ENCODE measurements at regions not wholly inside any gene's neighbourhood (a gene's known extent, or its start where the extent isn't known, plus 50 kb on each side); places are given as distances from the start of the nearest gene placed in this dataset.

DNA sequence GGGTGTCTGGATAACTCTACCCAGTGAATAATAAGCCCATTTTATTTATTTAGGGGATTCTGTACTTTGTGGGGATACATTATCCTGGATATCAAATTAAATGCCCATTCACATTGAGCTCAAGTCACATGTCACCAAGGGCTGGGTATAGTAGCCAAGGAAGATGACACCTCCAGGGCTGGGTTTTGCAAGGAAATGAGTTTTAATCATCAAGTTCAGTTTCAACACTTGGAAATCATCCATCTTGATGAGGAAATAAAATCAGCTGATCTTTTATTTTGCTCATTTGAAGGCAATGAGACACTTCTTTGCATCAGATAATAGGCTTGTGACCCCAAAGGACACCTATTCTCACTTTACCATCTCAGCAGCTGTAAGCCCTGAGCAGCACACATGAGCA lies 80.0 kb upstream of the TNR start:
- DNase-seq = no peak

DNA sequence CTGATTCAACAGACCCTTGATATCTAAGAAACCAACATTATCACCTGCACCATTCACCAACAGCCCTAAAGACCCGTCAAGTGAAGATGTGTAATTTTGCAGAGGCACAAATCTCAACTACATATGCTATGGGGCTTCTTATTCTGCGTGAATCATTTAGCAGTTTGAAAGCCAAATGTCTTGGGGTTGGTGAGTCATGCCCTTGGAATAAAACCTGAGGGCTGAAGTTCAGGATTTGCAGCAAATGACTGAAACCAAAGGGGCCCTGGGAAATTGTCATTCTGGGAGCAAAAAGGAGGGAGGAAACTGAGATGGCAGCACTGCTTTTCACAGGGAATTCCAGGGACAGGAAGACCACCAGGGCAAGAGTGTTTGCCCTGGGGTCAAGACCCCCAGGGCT lies 79.2 kb upstream of the TNR start:
- DNase-seq = no peak

DNA sequence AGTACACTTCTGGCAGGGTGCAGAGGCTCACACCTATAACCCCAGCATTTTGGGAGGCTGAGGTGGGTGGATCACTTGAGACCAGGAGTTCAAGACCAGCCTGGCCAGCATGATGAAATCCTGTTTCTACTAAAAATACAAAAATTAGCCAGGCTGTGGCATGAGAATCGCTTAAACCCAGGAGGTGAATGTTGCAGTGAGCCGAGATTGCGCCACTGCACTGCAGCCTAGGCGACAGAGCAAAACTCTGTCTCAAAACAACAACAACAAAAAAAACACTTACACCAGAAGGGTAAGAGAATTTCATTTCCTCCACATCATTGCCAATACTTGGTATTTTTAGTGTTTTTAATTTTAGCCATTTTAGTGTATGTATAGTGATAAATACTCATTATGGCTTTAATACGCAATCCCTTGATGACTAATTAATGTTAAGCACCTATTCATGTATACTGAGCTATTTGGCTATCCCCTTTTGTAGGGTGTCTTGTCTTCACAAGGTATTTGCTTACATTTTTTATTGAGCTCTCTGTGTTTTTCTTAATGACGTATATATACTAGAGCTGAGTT lies 77.1 kb upstream of the TNR start:
- no peak for DNase-seq

DNA sequence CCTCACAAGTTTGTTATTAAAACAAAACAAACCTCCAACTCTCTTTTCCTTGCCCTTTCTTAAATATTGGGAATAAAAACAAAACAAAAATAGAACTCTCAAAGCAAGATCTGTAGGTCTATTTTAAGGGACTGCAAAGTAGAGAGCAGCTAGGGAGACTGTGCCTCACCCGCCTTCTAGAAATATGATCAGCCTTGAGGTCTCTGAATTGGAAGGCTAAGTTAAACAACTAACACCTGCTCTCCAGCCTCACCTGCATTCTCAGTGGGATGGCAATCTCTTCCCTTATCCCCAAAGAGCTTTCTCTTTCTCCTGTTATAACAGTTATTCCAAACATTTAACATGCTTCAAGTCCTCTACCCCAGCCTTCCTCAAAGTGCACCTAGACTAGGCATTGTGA lies 75.5 kb upstream of the TNR start:
- no peak for DNase-seq

DNA sequence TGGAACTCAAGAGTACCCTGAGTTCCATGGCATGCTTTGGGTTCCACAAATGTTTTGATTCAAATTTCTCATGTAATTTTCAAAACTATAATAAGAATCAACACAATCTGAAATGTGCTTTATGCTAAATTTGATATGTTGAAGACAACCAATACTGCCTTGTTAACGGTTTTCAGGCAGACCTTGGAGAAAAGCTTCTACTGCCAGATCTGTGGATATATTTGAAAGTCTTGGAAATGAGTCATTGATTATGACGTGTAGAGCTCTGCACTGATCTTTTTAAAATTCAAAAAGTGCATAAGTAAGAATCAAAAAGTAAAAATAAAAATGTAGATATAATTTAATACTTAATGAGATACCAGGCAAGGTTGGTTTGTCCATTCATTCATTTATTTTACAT lies 74.0 kb upstream of the TNR start:
- DNase-seq = no peak

DNA sequence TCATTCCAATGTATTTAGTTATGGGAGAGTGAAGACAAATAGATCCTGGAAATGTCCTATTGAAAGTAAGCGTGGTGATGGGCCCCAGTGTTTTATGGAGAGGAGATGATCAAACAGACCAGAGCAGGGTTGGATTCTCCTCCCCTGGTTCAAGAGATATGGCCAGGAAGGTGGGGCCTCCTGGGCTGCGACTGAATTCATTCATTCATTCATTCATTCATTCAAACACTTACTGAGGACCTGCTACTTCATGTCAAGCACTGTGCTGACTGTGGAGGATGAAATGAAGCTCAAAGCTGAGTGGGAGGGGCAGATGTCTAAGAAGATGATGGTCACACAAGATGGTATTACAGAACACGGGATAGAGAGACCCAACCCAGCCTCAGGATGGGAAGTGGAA lies 71.5 kb upstream of the TNR start:
- DNase-seq = no peak

DNA sequence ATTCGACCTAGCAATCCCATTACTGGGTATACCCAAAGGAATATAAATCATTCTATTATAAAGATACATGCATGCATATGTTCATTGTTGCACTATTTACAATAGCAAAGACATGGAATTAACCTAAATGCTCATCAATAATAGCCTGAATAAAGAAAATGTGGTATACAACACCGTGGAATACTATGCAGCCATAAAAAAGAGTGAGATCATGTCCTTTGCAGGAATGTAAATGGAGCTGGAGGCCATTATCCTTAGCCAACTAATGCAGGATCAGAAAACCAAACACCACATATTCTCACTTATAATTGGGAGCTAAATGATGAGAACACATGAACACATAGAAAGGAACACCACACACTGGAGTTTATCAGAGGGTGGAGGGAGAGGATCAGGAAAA lies 69.5 kb upstream of the TNR start:
- DNase-seq = no peak

DNA sequence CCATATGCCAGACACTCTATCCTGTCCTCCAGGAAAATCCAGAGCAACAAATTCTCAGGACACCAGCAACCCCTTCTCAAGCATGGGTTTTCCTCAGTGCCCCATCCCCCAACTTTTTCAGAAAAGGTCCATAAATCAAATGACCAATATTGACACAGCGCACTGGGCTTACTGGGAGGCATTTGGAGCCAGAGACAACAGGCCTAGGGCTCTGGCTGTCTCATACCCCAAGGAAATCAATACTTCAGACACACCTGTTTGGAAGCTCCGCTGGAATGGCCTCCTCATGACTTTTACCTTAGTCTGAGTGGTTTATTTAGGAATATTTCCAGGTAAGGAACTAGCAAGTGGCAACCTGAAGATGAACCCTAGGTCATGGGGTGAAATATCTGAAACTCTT lies 66.9 kb upstream of the TNR start:
- DNase-seq = no peak

DNA sequence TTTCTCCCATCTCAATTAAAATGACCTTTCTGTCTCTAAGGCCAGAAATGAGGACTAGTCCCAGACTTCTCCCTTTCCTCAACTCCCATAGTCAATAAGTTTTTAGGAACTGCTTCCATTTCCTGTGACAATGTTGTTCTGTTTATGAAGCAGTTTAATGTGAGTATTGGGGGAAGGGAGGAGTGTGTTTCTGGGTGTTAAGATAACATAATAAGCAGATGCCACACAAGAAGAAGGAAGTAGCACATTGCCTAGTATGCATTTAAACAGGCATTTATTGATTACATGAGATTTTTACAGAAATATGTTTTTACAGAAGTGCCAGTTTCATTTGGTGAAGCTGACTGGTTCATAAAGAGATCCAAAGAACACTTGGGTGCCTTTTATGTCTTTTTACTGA lies 65.6 kb upstream of the TNR start:
- DNase-seq = no peak

DNA sequence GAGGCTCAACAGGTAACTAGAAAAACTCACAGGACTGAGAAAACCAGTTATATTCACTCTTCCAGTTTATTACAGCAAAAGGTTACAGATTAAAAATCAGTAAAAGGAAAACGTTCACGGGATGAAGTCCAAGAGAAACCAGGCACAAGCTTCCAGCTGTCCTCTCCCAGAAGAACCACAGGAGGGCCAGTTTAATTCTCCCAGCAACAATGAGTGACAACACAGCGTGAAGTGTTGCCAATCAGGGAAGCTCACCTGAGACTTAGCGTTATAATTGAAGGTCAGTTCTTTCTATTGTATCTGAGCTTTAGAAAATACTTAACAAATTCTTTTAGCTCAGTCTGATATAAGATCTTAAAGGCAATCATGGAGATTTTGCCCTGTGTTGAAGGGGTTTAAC lies 65.2 kb upstream of the TNR start:
- DNase-seq = peak; percentile 66

DNA sequence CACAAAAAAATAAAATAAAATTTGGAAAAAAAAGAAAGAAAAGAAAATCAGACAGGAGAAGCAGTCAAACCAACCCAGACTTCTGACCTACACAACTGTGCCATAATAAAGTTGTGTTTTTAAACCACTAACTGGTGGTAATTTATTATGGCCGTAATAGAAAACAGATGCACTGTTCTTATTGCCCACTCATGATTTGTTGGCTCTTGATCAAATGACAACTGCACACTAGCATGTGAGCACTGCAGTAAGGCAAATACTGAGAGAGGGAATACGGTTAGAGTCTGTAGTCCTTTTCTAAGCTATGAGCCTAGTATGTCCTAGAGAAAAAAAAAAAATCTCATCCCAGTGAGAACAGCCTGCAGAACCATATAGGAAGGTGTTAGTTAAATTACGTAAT lies 61.2 kb upstream of the TNR start:
- no peak for DNase-seq

DNA sequence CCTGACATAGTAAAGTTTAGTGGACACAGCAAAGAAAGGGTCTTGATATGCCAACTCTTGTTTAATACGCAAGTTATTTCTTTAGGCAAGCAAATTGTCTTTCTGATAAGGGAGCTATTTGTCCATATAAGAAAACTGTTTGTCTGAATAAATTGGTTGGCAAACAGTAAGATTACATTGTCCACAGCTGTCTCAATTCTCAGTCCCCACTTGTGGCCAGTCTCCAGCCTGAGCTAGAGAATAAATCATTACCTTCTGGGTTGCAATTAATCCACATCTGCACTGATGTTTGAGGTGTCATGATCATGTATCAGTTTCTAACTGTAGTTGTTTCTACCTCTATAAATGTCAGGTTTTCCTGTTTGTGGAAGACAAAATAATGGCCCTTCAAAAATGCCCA lies 60.0 kb upstream of the TNR start:
- no peak for DNase-seq

DNA sequence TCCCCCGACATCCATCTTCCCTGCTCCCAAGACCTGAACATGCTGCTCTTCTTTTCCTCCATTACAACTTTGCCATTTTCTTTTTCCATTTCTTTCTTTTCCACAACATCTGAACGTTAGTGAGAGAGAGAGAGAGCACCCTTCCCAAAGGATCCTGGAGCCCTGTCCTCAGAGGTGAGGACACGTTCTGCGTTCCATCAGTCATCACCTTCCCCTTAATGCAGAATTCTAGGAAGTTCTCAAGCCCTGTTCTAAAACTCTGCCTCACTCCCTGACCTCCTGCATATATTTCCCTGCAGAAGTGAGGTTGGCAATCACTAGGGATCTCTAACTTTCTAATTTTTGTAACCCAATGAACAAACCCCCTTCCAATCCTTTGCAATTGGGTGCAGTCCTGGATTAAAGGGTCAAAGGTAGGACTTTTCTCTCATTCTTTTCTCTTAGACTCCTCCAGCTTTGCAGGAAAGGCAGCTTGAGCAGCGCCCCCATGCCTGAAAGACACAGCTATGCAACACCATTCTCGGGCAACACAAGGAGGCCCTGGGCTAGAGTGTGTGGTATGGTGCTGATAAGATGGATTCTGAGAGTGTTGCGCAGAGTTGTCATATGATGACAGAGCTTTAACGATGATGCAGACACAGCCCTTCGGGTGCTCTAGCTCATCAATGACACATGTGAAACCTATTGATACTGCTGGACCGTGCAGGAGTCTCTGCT lies 59.2 kb upstream of the TNR start:
- DNase-seq = no peak

DNA sequence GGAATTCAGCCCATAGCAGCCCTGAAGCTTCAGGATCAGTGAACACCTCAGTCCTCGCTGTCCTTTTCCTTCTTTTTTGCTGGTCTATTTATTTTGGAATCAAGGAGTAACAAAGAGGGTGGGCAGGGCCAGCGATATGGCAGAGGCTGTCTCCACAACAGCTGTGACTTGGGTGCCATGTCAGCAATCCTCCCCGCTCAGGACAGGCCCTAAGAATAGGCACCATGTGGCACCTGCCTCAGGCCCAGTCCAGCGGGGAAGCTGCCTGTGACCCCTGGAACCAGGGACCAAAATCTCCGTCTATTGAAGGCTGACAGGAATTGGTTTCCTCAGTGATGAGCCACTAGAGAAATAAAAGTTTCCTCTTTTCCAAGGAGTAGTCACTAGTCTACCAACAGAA lies 58.6 kb upstream of the TNR start:
- DNase-seq = no peak

DNA sequence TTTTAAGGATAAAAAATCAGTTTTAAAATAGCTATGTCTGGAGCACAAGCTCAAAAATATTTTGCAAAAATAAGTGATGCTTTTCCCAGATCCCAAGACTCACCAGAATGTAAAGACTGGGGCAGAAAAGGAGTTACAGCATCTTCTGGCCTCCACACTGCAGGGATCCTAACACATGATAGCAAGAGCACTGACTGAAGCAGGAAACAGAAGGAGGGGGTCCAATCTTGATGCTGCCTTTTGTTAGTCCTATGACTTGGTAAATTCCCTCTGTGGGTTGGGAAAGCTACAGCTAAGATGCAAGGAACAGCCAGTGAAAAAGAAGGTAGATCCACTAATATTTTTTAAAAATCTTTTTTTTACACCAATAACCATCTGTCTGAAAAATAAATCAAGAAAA lies 54.2 kb upstream of the TNR start:
- no peak for DNase-seq

DNA sequence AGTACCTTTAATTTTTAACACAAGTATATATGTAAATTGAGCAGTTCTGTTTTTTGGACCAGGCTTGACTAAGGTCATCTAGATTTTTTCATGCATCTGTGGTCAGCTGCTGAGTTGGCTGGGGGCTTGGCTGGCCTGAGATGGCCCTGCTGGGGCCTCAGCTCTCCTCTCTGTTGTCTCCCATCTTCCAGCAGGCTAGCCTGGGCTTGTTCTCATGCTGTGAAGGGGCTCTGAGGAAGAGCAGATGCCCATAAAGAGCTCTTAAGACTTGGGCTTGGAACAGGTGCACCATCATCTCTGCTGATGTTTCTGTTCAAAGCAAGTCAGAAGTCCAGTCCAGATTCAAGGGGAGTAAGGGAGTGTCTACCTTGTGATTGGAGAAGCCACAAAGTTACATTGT lies 51.2 kb upstream of the TNR start:
- no peak for DNase-seq

DNA sequence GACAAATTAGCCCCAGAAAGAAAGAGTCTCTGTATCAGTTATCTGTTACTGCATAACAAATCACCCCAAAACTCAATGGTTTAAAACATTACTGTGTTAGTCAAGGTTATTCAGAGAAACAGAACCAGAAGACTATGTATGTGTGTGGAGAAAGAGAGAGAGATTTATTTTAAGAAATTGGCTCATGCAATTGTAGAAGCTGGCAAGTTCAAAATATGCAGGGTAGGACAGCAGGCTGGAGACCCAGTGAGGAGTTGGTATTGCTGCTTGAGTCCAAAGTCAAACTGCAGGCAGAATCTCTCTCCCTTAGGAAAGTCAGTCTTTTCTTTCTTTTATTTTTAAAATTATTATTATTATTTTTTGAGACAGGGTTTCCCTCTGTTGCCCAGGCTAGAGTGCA lies 50.2 kb upstream of the TNR start:
- DNase-seq = no peak
